Small intestine (tissue), 7 donors: ENCODE measurements at regions not wholly inside any gene's neighbourhood (a gene's known extent, or its start where the extent isn't known, plus 50 kb on each side); places are given as distances from the start of the nearest gene placed in this dataset.
"Not testable (repeated sequence)": the region's sequence is repeated elsewhere in the genome, so short reads cannot be mapped to it uniquely, and the experiment has no call there.

Source experiments
- DNase-seq, 2 donors: peaks; one replicate each; pipeline versions ENCODE4 v3.0.0 to v3.0.0-alpha.2; 2013
- FAIRE-seq: peaks from 2 replicates; lab custom pipeline; 2012; peaks lifted over from hg19 to GRCh38; lab: Jason Lieb, UNC
- H3K27ac ChIP-seq, 3 donors: one replicate each; pipeline ENCODE4 v1.5.1; 2013; ENCODE audit warnings: low read length in 2 of 3, mild to moderate bottlenecking in 2 of 3, control low read depth in 1 of 3, inconsistent platforms in 1 of 3, low read depth in 1 of 3, moderate library complexity in 1 of 3
- H3K27me3 ChIP-seq, 3 donors: one replicate each; pipeline ENCODE4 v1.6.1; 2013; ENCODE audit warnings: low read length in 3 of 3, inconsistent platforms in 1 of 3; ENCODE audit not compliant: control insufficient read depth in 3 of 3, insufficient read depth in 3 of 3
- H3K36me3 ChIP-seq, 3 donors: one replicate each; pipeline ENCODE4 v1.6.1; 2013; ENCODE audit warnings: low read length in 3 of 3, inconsistent platforms in 1 of 3, low read depth in 1 of 3, mild to moderate bottlenecking in 1 of 3, moderate library complexity in 1 of 3; ENCODE audit not compliant: control insufficient read depth in 3 of 3, insufficient read depth in 2 of 3
- H3K4me1 ChIP-seq, 3 donors: one replicate each; pipeline ENCODE4 v1.6.1; 2013; ENCODE audit warnings: low read length in 2 of 3, inconsistent platforms in 1 of 3, low read depth in 1 of 3, mild to moderate bottlenecking in 1 of 3, moderate library complexity in 1 of 3; ENCODE audit not compliant: control insufficient read depth in 3 of 3, insufficient read depth in 2 of 3
- H3K4me3 ChIP-seq, 3 donors: one replicate each; pipeline ENCODE4 v1.5.1; 2013; ENCODE audit warnings: low read length in 3 of 3, control low read depth in 1 of 3, inconsistent platforms in 1 of 3, low read depth in 1 of 3, mild to moderate bottlenecking in 1 of 3, moderate library complexity in 1 of 3
- H3K9me3 ChIP-seq, 2 donors: one replicate each; pipeline ENCODE4 v1.6.1; 2013; ENCODE audit warnings: low read depth in 1 of 2, low read length in 1 of 2; ENCODE audit not compliant: control insufficient read depth in 2 of 2, insufficient read depth in 1 of 2
- WGBS, 3 donors: extraction: QIAGEN DNeasy Blood & Tissue Kit; methylation state at CpG; one replicate each; pipeline ENCODE4 v1.1.7; 2013; 5-methylcytosine and 5-hydroxymethylcytosine counted together
- donor health status: healthy with polysubstance abuse.
- donor health status: control.
- donor health status: control.
- donor health status: Bipolar disorder and iron deficiency.
- donor health status: healthy.

DNA sequence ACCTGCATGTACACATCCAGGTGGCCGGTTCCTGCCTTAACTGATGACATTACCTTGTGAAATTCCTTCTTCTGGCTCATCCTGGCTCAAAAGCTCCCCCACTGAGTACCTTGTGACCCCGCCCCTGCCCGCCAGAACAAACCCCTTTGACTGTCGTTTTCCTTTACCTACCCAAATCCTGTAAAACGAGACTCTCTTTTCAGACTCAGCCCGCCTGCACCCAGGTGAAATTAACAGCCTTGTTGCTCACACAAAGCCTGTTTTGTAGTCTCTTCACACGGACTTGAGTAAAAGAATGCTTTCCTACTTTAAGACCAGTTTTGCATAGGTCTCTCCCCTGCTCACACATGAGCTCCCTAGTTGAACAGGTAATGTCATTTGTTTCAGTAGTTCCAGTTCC, 667.4 kb upstream of the GBE1 start:
- not testable (repeated sequence) for H3K27me3 ChIP-seq, H3K4me3 ChIP-seq, H3K27ac ChIP-seq, H3K36me3 ChIP-seq, FAIRE-seq, DNase-seq, H3K9me3 ChIP-seq, H3K4me1 ChIP-seq
- WGBS, 3 donors = 13 to 21% (median 17%) methylated on average over 7 of the region's 7 CpGs

DNA sequence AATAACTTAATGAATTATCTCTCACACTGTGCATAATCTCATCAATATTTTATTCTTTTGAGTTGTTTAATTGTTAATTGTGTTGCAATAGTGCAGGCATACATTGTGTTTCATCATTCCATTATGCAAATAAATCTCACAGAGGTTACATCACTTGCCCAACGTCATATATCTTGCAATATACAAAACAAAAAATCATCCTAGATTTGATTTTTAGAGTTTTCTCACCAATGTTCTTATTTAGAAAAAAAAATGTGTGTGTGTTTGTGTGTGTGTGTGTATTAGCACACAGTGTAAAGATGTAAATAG, 662.5 kb upstream of the GBE1 start:
- 15 to 22% (median 15%) methylated on average over 1 of the region's 1 CpG for WGBS, 3 donors
- Histone ChIP-seq H3K27me3 (no peaks in the 10 kb centered on the region), H3K4me3 (no peak overlapping the region), H3K27ac (no peak overlapping the region), H3K4me1 (no peaks in the 10 kb centered on the region), H3K36me3 (no peaks in the 10 kb centered on the region), H3K9me3 (no peaks in the 10 kb centered on the region)
- DNase-seq (no peak), FAIRE-seq (no peak)

DNA sequence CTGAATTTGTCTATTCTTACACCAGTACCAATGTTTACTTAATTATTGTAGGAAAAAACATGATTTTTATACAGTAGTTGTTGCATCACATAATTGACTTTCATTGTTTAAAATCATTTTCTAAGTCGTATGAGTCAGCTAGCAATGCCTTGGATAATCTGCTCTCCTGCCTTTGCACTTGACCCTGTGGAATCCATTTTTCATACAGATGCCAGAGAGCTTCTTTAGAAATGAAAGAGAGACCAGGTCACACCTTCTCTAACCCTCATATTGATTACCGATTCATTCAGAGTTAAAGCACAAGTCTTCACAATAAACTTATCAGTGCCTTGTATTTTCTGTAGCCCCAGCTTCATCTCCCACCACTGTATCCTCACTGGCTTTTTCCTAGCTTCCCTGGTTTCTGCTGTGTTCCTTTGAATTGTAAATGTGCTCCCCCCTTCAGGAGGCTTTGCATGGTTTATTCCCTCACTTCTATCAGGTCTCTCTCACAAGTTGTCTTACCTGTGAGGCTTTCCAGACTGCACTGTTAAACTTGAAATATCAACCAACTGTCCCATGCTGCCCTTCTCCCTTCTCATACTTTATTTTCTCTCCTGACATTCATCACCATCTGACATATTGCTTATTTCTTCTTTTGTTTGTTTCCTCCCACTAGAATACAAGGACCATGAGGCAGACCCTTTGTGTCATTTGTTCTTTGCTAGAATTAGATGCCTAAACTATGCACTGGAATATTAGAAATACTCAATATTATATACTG, 662.0 kb upstream of the GBE1 start:
- no peaks in the 10 kb centered on the region for H3K9me3 ChIP-seq
- H3K36me3 ChIP-seq = no peaks in the 10 kb centered on the region
- no peak for DNase-seq
- no peak overlapping the region for H3K27ac ChIP-seq
- 19 to 27% (median 20%) methylated on average over 2 of the region's 2 CpGs for WGBS, 3 donors
- no peaks in the 10 kb centered on the region for H3K4me1 ChIP-seq
- H3K27me3 ChIP-seq = no peaks in the 10 kb centered on the region
- no peak for FAIRE-seq
- H3K4me3 ChIP-seq = no peak overlapping the region

DNA sequence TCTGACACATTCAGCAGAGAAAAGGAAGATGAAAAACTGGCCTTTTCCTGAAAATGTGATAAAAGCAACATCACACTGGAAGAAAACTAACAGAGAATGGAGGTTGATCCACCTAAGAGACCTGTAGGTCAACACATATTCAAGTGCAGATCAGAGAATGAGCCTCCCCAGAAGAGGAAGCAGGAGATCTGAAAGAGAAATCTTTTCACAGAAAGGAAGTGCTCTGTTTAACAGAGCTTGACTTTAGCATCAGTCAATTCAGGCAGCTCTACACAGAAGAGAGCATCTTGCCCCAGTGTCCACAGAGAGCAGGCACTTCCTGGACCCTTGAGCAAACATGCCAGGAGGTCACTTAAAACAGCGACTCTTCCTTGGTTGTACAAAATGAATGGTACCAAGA, 655.4 kb upstream of the GBE1 start:
- no peak overlapping the region for H3K4me3 ChIP-seq
- no peaks in the 10 kb centered on the region for H3K36me3 ChIP-seq
- H3K9me3 ChIP-seq = no peaks in the 10 kb centered on the region
- FAIRE-seq = no peak
- no peaks in the 10 kb centered on the region for H3K4me1 ChIP-seq
- WGBS, 3 donors = 46 to 69% (median 47%) methylated on average over 1 of the region's 1 CpG
- no peak for DNase-seq
- H3K27ac ChIP-seq = no peak overlapping the region
- H3K27me3 ChIP-seq = no peaks in the 10 kb centered on the region

DNA sequence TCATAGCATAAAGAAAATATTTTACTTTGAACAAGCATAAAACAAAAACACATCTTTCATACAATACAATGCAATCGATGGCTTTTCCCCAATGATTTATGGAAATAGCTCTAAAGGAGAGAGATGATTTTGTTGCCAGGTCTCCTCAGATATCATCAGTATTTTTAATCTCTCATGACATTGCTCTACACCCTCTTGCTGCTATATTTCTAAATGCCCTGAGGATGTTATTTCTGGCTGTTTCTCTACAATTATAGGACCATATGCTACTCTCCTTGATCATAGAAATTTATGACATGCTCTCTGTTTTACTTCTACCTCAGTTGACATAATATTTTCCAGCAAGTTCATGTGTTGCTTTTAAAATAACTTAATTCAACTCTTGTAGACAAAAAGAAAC, 654.9 kb upstream of the GBE1 start:
- no peak for FAIRE-seq
- Histone ChIP-seq H3K36me3 (no peaks in the 10 kb centered on the region), H3K27me3 (no peaks in the 10 kb centered on the region), H3K9me3 (no peaks in the 10 kb centered on the region), H3K4me1 (no peaks in the 10 kb centered on the region), H3K27ac (no peak overlapping the region), H3K4me3 (no peak overlapping the region)
- no peak for DNase-seq
- 85 to 93% (median 89%) methylated on average over 1 of the region's 1 CpG for WGBS, 3 donors

DNA sequence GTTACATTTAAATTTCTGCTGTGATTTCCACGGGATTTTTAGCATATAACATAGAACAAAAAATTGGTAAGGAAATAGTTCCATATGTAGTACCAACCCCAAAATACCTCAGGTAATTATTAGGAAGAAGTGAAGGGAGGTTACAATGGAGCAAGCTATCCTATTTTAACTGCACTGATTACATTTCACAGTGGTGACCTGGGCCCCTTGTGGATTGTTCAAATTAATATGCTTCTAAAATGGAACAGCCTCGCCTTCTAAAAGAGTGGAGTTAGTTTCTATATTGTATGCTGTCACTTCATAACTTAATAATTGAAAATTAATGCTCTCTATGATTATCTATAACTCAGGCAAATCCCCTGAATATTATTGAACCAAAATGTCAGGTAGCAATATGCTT, 651.7 kb upstream of the GBE1 start:
- H3K27me3 ChIP-seq = no peaks in the 10 kb centered on the region
- no peak for DNase-seq
- whole genome bisulfite sequencing, 3 donors = 66 to 76% (median 71%) methylated on average over 2 of the region's 2 CpGs
- FAIRE-seq = no peak
- H3K27ac ChIP-seq = no peak overlapping the region
- no peaks in the 10 kb centered on the region for H3K4me1 ChIP-seq
- H3K36me3 ChIP-seq = no peaks in the 10 kb centered on the region
- no peak overlapping the region for H3K4me3 ChIP-seq
- no peaks in the 10 kb centered on the region for H3K9me3 ChIP-seq

DNA sequence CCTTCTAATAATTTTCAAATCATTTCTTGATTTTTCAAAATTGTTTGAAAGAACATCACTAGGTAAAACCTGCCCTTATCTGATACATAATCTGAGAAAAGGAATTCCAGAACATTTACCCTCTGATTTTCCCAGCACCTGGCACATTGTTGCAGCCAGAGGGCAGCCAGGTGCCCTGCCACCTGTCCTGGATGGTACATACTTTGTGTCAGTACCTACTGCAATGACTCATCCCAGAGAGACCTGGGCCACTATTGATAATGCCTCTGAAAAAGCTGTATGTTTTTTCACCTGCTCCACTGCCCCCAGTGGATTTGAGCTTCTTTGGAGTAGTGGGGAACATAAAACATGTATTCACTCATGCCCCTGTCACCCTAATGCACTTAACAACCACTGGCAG, 648.9 kb upstream of the GBE1 start:
- H3K9me3 ChIP-seq = no peaks in the 10 kb centered on the region
- no peak for DNase-seq
- H3K36me3 ChIP-seq = no peaks in the 10 kb centered on the region
- H3K4me3 ChIP-seq = no peak overlapping the region
- H3K27me3 ChIP-seq = no peaks in the 10 kb centered on the region
- no peaks in the 10 kb centered on the region for H3K4me1 ChIP-seq
- no peak for FAIRE-seq
- no peak overlapping the region for H3K27ac ChIP-seq

DNA sequence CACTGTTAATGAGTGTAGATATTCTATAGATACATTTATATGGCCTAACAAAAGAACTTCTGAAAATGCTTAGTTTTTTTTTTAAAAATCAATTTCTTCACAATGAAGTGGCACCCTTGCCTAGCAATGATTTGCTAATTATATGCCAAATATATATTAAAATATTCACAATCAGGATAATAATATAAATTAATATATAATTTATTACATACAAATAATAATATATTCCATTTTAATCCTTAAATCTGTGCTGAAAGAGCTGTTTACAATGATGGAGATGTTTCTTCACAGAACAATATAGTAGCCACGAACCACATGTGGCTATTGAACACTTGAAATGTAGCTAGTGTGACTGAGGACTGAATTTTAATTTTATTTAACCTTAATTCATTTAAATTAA, 648.4 kb upstream of the GBE1 start:
- 7 to 35% (median 18%) methylated on average over 1 of the region's 1 CpG for WGBS, 3 donors
- Histone ChIP-seq H3K36me3 (no peaks in the 10 kb centered on the region), H3K27ac (no peak overlapping the region), H3K4me1 (no peaks in the 10 kb centered on the region), H3K27me3 (no peaks in the 10 kb centered on the region), H3K4me3 (no peak overlapping the region), H3K9me3 (no peaks in the 10 kb centered on the region)
- DNase-seq (no peak), FAIRE-seq (no peak)

DNA sequence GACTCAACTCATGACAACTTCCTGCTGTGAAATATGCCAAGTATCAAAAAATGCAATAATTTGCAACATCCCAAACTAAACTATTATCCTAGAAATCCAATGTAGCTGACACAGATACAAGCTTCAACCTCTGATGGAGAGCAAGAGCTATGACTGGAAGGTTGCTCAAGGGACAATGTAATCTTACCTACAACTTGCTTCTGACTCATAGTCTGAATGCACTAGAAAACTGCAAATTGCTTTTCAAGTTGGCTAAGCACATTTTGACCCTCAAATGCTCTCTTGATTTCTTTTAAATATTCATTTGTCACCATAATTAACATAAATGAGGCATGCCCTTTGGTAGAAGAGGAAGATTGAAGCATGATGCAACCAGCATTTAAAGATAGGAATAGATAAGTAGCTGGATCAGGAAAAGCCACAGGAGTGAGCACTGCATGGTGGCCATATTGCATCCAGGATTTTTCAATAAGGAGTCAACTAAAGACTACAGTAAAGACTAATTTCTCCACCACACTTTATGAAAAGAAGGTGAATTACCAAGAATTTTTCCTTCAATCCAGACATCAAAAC, 630.8 kb upstream of the GBE1 start:
- H3K27me3 ChIP-seq = no peaks in the 10 kb centered on the region
- H3K9me3 ChIP-seq = no peaks in the 10 kb centered on the region
- no peaks in the 10 kb centered on the region for H3K36me3 ChIP-seq
- no peaks in the 10 kb centered on the region for H3K4me1 ChIP-seq
- DNase-seq = no peak
- H3K27ac ChIP-seq = no peak overlapping the region
- FAIRE-seq = no peak
- H3K4me3 ChIP-seq = no peak overlapping the region
